HCT116 (cell line): ENCODE measurements at regions not wholly inside any gene's neighbourhood (a gene's known extent, or its start where the extent isn't known, plus 50 kb on each side); places are given as distances from the start of the nearest gene placed in this dataset.

ENCODE experiments used
- EGR1 ChIP-seq: IDR thresholded peaks from 2 replicates; pipeline ENCODE4 v1.6.1; 2012; ENCODE audit warnings: low read depth
- EZH2 ChIP-seq: fragments of 200-600 bp; sonication (generic); IDR thresholded peaks from 2 replicates; pipeline ENCODE4 v1.6.1; 2017; ENCODE audit warnings: antibody characterized with exemption, mixed run types
- EZH2phosphoT487 ChIP-seq: fragments of 200-600 bp; IDR thresholded peaks from 2 replicates; pipeline ENCODE4 v1.6.1; 2018; ENCODE audit warnings: antibody characterized with exemption, borderline replicate concordance
- POLR2A ChIP-seq: IDR thresholded peaks from 2 replicates; pipeline ENCODE4 v1.7.0; 2011; ENCODE audit warnings: borderline replicate concordance; ENCODE audit not compliant: insufficient read depth, insufficient read length; ENCODE audit errors: extremely low read depth
- RAD21 ChIP-seq: IDR thresholded peaks from 2 replicates; pipeline ENCODE4 v1.6.1; 2012; ENCODE audit warnings: low read depth, mild to moderate bottlenecking
- SIN3A ChIP-seq: IDR thresholded peaks from 2 replicates; pipeline ENCODE4 v1.6.1; 2012; ENCODE audit warnings: low read depth
- ZFX ChIP-seq: fragments of 450-650 bp; IDR thresholded peaks from 2 replicates; pipeline ENCODE4 v1.6.1; 2017
- TF ChIP-seq, protein P1 (sequence below), 3 experiments: fragments of 200-600 bp in 1 of 3; sonication (generic) in 1 of 3; IDR thresholded peaks in 2 of 3; conservative IDR thresholded peaks in 1 of 3; 2 replicates each; pipeline ENCODE4 v1.5.1; 2012 to 2017; ENCODE audit warnings: low read depth in 2 of 3, low read length in 2 of 3, antibody characterized with exemption in 1 of 3, borderline replicate concordance in 1 of 3, control low read depth in 1 of 3, mild to moderate bottlenecking in 1 of 3, mixed read lengths in 1 of 3, mixed run types in 1 of 3, moderate library complexity in 1 of 3; ENCODE audit not compliant: insufficient read depth in 1 of 3
- TF ChIP-seq, protein P2 (sequence below): IDR thresholded peaks from 2 replicates; pipeline ENCODE4 v1.6.1; 2011; ENCODE audit warnings: mild to moderate bottlenecking, low read length, moderate library complexity; ENCODE audit not compliant: insufficient replicate concordance; ENCODE audit errors: extremely low read depth

DNA sequence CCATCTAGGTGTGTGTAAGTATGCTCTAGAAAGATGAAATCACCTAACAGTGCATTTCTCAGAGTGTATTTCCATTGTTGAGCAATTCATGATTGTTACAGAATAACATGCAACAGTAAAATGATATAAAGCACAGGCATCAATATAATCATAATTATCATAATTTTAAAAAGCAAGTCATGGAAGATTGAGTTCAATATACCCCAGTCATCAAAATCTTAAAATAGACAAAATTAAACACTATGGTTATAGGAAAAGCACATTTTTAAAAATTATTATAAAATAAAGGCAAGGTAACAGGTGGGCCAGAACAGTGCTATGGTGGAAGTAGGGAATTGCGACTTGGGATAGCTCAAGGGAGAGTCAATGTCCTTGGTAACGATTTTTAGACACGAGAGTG is 555.4 kb upstream of the VRK2 start:
- TF ChIP-seq EGR1: no peak
- TF ChIP-seq, protein P1, sequence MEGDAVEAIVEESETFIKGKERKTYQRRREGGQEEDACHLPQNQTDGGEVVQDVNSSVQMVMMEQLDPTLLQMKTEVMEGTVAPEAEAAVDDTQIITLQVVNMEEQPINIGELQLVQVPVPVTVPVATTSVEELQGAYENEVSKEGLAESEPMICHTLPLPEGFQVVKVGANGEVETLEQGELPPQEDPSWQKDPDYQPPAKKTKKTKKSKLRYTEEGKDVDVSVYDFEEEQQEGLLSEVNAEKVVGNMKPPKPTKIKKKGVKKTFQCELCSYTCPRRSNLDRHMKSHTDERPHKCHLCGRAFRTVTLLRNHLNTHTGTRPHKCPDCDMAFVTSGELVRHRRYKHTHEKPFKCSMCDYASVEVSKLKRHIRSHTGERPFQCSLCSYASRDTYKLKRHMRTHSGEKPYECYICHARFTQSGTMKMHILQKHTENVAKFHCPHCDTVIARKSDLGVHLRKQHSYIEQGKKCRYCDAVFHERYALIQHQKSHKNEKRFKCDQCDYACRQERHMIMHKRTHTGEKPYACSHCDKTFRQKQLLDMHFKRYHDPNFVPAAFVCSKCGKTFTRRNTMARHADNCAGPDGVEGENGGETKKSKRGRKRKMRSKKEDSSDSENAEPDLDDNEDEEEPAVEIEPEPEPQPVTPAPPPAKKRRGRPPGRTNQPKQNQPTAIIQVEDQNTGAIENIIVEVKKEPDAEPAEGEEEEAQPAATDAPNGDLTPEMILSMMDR (IDR thresholded peaks at IDR 0.05 in 2 of 3, conservative IDR thresholded peaks at IDR 0.05 in 1 of 3; ENCODE audit: borderline replicate concordance in 1 of 3, insufficient read depth in 1 of 3, low read depth in 2 of 3, low read length in 2 of 3): no peak
- no peak for TF ChIP-seq EZH2
- no peak for TF ChIP-seq ZFX
- TF ChIP-seq POLR2A: no peak
- TF ChIP-seq, protein P2, sequence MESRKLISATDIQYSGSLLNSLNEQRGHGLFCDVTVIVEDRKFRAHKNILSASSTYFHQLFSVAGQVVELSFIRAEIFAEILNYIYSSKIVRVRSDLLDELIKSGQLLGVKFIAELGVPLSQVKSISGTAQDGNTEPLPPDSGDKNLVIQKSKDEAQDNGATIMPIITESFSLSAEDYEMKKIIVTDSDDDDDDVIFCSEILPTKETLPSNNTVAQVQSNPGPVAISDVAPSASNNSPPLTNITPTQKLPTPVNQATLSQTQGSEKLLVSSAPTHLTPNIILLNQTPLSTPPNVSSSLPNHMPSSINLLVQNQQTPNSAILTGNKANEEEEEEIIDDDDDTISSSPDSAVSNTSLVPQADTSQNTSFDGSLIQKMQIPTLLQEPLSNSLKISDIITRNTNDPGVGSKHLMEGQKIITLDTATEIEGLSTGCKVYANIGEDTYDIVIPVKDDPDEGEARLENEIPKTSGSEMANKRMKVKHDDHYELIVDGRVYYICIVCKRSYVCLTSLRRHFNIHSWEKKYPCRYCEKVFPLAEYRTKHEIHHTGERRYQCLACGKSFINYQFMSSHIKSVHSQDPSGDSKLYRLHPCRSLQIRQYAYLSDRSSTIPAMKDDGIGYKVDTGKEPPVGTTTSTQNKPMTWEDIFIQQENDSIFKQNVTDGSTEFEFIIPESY: no peak
- no peak for TF ChIP-seq SIN3A
- no peak for TF ChIP-seq RAD21
- TF ChIP-seq EZH2phosphoT487: no peak
